Neuronal stem cell (in vitro differentiated cells): ENCODE measurements at regions not wholly inside any gene's neighbourhood (a gene's known extent, or its start where the extent isn't known, plus 50 kb on each side); places are given as distances from the start of the nearest gene placed in this dataset.

ENCODE experiments used
- DNase-seq: peaks from one replicate; pipeline ENCODE4 v3.0.0-alpha.2; 2013; ENCODE audit warnings: low spot score
- H2AFZ ChIP-seq: one replicate; pipeline ENCODE4 v1.6.1; 2013; ENCODE audit warnings: mild to moderate bottlenecking, low read length, inconsistent platforms
- H2AK5ac ChIP-seq: 2 replicates; pipeline ENCODE4 v1.6.1; 2013; ENCODE audit warnings: low read depth, mild to moderate bottlenecking, inconsistent platforms, low read length, moderate library complexity, mixed read lengths
- H2BK120ac ChIP-seq: 2 replicates; pipeline ENCODE4 v1.6.1; 2013; ENCODE audit warnings: low read depth, mild to moderate bottlenecking, inconsistent platforms, low read length, moderate library complexity, mixed read lengths
- H2BK12ac ChIP-seq: one replicate; pipeline ENCODE4 v1.6.1; 2013; ENCODE audit warnings: low read length, inconsistent platforms
- H2BK15ac ChIP-seq: 2 replicates; pipeline ENCODE4 v1.6.1; 2013; ENCODE audit warnings: mild to moderate bottlenecking, low read length, inconsistent platforms, mixed read lengths
- H2BK5ac ChIP-seq: one replicate; pipeline ENCODE4 v1.6.1; 2013; ENCODE audit warnings: inconsistent platforms, mild to moderate bottlenecking, low read length, moderate library complexity
- H3K14ac ChIP-seq: one replicate; pipeline ENCODE4 v1.6.1; 2013; ENCODE audit warnings: low read length, inconsistent platforms
- H3K18ac ChIP-seq: 2 replicates; pipeline ENCODE4 v1.6.1; 2013; ENCODE audit warnings: low read length, inconsistent platforms
- H3K23ac ChIP-seq: 2 replicates; pipeline ENCODE4 v1.6.1; 2013; ENCODE audit warnings: low read depth, mild to moderate bottlenecking, mixed read lengths, low read length, inconsistent platforms; ENCODE audit not compliant: poor library complexity
- H3K27ac ChIP-seq: replicated peaks from 3 replicates; pipeline ENCODE4 v1.5.1; 2013; ENCODE audit warnings: low read length, inconsistent platforms
- H3K27me3 ChIP-seq, 3 experiments: 2 replicates each; pipeline ENCODE4 v1.6.1; 2013; ENCODE audit warnings: low read length in 3 of 3, mild to moderate bottlenecking in 2 of 3, inconsistent platforms in 1 of 3, low read depth in 1 of 3, mixed read lengths in 1 of 3, moderate library complexity in 1 of 3; ENCODE audit not compliant: control insufficient read depth in 3 of 3, insufficient read depth in 3 of 3
- H3K36me3 ChIP-seq, 2 donors: replicated peaks in 1 of 2; 2 replicates each; pipeline ENCODE4 v1.6.1; 2013; ENCODE audit warnings: low read length in 2 of 2; ENCODE audit not compliant: control insufficient read depth in 2 of 2, insufficient read depth in 2 of 2
- H3K4ac ChIP-seq: 2 replicates; pipeline ENCODE4 v1.6.1; 2013; ENCODE audit warnings: inconsistent platforms, mild to moderate bottlenecking, low read length, moderate library complexity
- H3K4me1 ChIP-seq, 2 donors: 1 replicate in 1 of 2; 2 replicates in 1 of 2; pipeline ENCODE4 v1.6.1; 2013; ENCODE audit warnings: low read length in 2 of 2, low read depth in 1 of 2; ENCODE audit not compliant: control insufficient read depth in 2 of 2, insufficient read depth in 1 of 2
- H3K4me2 ChIP-seq: one replicate; pipeline ENCODE4 v1.6.1; 2013; ENCODE audit warnings: mild to moderate bottlenecking, low read length, inconsistent platforms; ENCODE audit not compliant: insufficient read depth, poor library complexity, severe bottlenecking
- H3K4me3 ChIP-seq, 2 donors: 2 replicates each; pipeline ENCODE4 v1.5.1; 2013; ENCODE audit warnings: low read length in 2 of 2, mild to moderate bottlenecking in 2 of 2, inconsistent platforms in 1 of 2, moderate library complexity in 1 of 2
- H3K79me1 ChIP-seq: one replicate; pipeline ENCODE4 v1.6.1; 2013; ENCODE audit warnings: low read depth, mild to moderate bottlenecking, inconsistent platforms, low read length, moderate library complexity
- H3K9ac ChIP-seq: one replicate; pipeline ENCODE4 v1.6.1; 2013; ENCODE audit warnings: mild to moderate bottlenecking, low read depth, low read length, inconsistent platforms; ENCODE audit not compliant: poor library complexity
- H3K9me3 ChIP-seq, 2 donors: replicated peaks in 1 of 2; 2 replicates each; pipeline versions ENCODE3 to v1.6.1; 2013; ENCODE audit warnings: low read length in 2 of 2, mild to moderate bottlenecking in 2 of 2, inconsistent platforms in 1 of 2, low read depth in 1 of 2, mixed read lengths in 1 of 2, moderate library complexity in 1 of 2; ENCODE audit not compliant: control insufficient read depth in 2 of 2, insufficient read depth in 1 of 2
- H4K8ac ChIP-seq: one replicate; pipeline ENCODE4 v1.6.1; 2013; ENCODE audit warnings: low read depth, mild to moderate bottlenecking, inconsistent platforms, low read length, moderate library complexity
- H4K91ac ChIP-seq: one replicate; pipeline ENCODE4 v1.6.1; 2013; ENCODE audit warnings: low read length, low read depth, mild to moderate bottlenecking, inconsistent platforms; ENCODE audit not compliant: poor library complexity
- WGBS, 2 donors: extraction: QIAGEN DNeasy Blood & Tissue Kit; methylation state at CpG; one replicate each; pipeline ENCODE4 v1.1.7; 2013; ENCODE audit warnings: missing lambda C conversion rate in 2 of 2, mixed read lengths in 1 of 2; ENCODE audit not compliant: insufficient read length in 2 of 2, insufficient replicate concordance in 1 of 2; ENCODE audit errors: extremely low coverage in 2 of 2; 5-methylcytosine and 5-hydroxymethylcytosine counted together

DNA sequence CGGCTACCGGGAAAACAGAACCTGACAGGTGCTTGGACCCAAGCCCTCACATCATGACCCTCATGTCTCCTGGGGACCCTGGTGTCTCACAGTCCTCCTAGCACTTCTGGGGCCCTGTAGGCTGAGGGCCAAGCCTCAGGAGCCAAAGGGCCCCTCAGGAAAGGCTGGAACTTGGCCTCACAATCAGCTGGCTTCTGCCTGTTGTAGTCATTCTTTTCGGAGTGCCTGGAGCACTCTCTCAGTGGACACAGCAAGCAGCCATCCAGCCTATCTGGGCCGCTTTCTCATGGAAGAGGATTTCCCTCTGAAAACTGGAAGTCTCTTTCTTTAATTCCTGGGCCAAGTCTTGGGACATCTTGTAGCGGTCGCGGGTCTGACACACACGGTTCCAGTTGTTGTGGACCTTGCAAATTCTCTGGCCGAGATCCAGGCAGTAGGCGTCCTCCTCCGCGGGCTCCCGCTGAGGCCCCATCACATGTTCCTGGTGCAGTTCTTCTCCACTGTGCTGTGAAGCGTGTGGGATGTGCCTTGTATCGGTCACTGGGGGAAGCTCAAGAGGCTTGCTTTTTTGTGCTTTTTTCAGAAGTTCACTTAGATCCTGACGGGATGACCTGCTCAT lies 169.3 kb downstream of the EMP1 start:
- H3K79me1 ChIP-seq = no peaks in the 10 kb centered on the region
- H3K36me3 ChIP-seq = no peaks in the 10 kb centered on the region
- no peaks in the 10 kb centered on the region for H3K9me3 ChIP-seq
- H2BK5ac ChIP-seq = no peak overlapping the region
- peak overlapping the region; percentile 58 for H2BK15ac ChIP-seq
- no CpG with 5 or more reads among the region's 16 CpGs for WGBS, 2 donors
- DNase-seq = no peak
- no peak overlapping the region for H3K23ac ChIP-seq
- no peak overlapping the region for H4K91ac ChIP-seq
- H3K4me3 ChIP-seq = no peak overlapping the region
- no peak overlapping the region for H4K8ac ChIP-seq
- H3K9ac ChIP-seq = no peak overlapping the region
- no peak overlapping the region for H3K14ac ChIP-seq
- no peak overlapping the region for H2AFZ ChIP-seq
- H3K27ac ChIP-seq = no peak overlapping the region
- peaks cover 0 to 16% of the 10 kb centered on the region in 2 donors for H3K4me1 ChIP-seq
- H2BK120ac ChIP-seq = peak overlapping the region; percentile 27
- H3K18ac ChIP-seq = peak overlapping the region; percentile 80
- H2BK12ac ChIP-seq = peak overlapping the region; percentile 66
- peak overlapping the region; percentile 49 for H2AK5ac ChIP-seq
- no peak overlapping the region for H3K4me2 ChIP-seq
- H3K27me3 ChIP-seq = no peaks in the 10 kb centered on the region
- H3K4ac ChIP-seq = peak overlapping the region; percentile 70

DNA sequence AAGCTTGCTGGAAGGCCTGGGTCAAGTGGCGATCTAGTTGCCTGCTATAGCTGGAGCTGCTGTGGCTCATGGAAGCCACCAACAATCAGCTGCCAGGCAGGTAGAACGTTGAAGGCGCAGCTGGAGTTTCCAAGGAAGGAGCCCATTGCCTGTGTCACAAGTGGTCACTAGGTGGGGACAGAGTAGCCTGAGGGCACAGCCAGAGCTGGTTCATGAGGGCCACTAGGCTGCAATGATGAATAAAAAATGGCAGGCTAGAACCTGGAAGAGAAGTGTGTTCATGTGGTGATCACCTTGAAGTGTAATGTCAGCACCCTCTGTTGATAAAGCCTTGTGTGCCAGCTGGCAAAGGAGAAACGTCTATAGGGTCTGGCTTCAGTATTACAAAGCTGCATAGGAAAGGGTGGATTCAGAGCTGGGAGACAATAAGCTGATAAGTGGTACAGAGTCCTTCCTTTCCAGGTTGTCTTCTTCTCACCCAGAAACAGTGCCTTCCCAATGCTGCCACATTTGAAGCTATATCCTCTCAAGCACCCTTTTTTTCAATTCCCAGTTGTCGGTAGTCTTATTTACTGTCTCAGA lies 165.8 kb downstream of the EMP1 start:
- whole genome bisulfite sequencing, 2 donors = no CpG with 5 or more reads among the region's 5 CpGs
- H3K23ac ChIP-seq = no peak overlapping the region
- H3K36me3 ChIP-seq = no peaks in the 10 kb centered on the region
- peak overlapping the region; percentile 55 for H2AFZ ChIP-seq
- H4K8ac ChIP-seq = no peak overlapping the region
- H3K4me2 ChIP-seq = no peak overlapping the region
- no peak overlapping the region for H2BK12ac ChIP-seq
- no peak overlapping the region for H3K27ac ChIP-seq
- H3K18ac ChIP-seq = no peak overlapping the region
- H3K79me1 ChIP-seq = no peaks in the 10 kb centered on the region
- H3K4me1 ChIP-seq = peaks cover 0 to 4% of the 10 kb centered on the region in 2 donors
- H3K9ac ChIP-seq = no peak overlapping the region
- DNase-seq = peak; percentile 39
- H3K4ac ChIP-seq = no peak overlapping the region
- H3K4me3 ChIP-seq = no peak overlapping the region
- no peak overlapping the region for H2BK15ac ChIP-seq
- no peak overlapping the region for H2BK5ac ChIP-seq
- no peak overlapping the region for H3K14ac ChIP-seq
- no peak overlapping the region for H2BK120ac ChIP-seq
- no peaks in the 10 kb centered on the region for H3K9me3 ChIP-seq
- no peak overlapping the region for H2AK5ac ChIP-seq
- peaks cover 0 to 6% (median 0%) of the 10 kb centered on the region in 3 experiments for H3K27me3 ChIP-seq
- H4K91ac ChIP-seq = no peak overlapping the region

DNA sequence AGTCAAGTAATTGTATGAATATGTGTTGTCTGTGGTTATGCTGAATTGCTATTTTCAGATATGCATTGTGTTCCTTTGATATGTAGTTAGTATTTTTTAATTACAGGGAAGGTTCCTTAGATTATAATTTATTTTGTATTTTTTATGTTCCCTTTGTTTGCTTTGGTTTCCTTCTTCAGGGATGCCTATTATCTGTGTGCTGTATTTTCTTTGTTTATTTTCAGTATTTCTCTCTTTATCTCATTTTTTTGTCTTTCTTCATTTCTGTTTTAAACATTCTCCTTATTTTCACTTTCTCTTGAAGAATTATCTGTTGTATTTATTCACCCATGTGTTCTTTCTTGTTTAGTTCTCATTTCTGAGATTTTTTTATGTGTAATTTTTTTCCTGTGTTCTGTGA lies 163.1 kb downstream of the EMP1 start:
- Histone ChIP-seq H3K9me3 (no peaks in the 10 kb centered on the region), H4K8ac (no peak overlapping the region), H3K14ac (no peak overlapping the region), H3K4ac (no peak overlapping the region), H3K9ac (no peak overlapping the region), H2BK15ac (no peak overlapping the region), H2BK120ac (no peak overlapping the region), H4K91ac (no peak overlapping the region), H3K4me1 (no peaks in the 10 kb centered on the region), H2AFZ (no peak overlapping the region), H3K36me3 (no peaks in the 10 kb centered on the region), H2BK12ac (no peak overlapping the region), H3K4me2 (no peak overlapping the region), H3K79me1 (no peaks in the 10 kb centered on the region), H3K4me3 (no peak overlapping the region), H3K23ac (no peak overlapping the region), H2BK5ac (no peak overlapping the region), H3K27ac (no peak overlapping the region), H2AK5ac (no peak overlapping the region), H3K27me3 (peaks cover 0 to 14% (median 0%) of the 10 kb centered on the region in 3 experiments), H3K18ac (no peak overlapping the region)
- DNase-seq = no peak

DNA sequence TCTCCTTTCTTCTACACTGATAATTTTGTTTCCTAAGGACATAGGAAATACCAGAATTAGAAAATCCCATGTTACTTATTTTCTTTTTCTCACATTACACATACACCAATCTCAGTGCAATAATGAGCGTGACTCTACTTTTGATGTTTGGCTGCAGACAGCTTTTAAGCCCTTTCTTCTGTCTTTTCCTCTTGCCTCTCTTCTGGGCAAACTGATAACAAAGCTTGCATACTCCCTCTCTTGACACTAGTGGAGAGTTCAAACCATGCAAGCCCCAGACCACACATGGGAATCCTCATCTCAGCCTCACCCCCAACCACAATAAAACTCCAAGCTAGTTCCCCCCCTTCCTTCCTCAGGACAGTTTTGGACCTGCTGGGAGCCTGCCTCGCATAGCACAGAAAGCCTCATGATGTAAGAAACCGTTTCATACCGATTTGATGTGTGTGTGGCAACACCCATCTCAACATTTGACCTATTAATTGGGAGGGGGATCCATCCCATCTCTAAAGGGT lies 161.9 kb downstream of the EMP1 start:
- Histone ChIP-seq H3K79me1 (no peaks in the 10 kb centered on the region), H4K91ac (no peak overlapping the region), H2AK5ac (no peak overlapping the region), H3K27me3 (peaks cover 0 to 14% (median 0%) of the 10 kb centered on the region in 3 experiments), H3K4ac (no peak overlapping the region), H3K4me3 (no peak overlapping the region), H3K4me2 (no peak overlapping the region), H3K18ac (no peak overlapping the region), H3K27ac (no peak overlapping the region), H4K8ac (no peak overlapping the region), H3K9me3 (no peaks in the 10 kb centered on the region), H2BK15ac (no peak overlapping the region), H2BK12ac (no peak overlapping the region), H2BK120ac (no peak overlapping the region), H3K9ac (no peak overlapping the region), H3K14ac (no peak overlapping the region), H2BK5ac (no peak overlapping the region), H3K4me1 (no peaks in the 10 kb centered on the region), H3K23ac (no peak overlapping the region), H2AFZ (no peak overlapping the region), H3K36me3 (no peaks in the 10 kb centered on the region)
- DNase-seq = no peak
- WGBS, 2 donors = no CpG with 5 or more reads among the region's 4 CpGs
